GM04503 (cell line): ENCODE measurements at regions not wholly inside any gene's neighbourhood (a gene's known extent, or its start where the extent isn't known, plus 50 kb on each side); places are given as distances from the start of the nearest gene placed in this dataset.
"Not testable (repeated sequence)": the region's sequence is repeated elsewhere in the genome, so short reads cannot be mapped to it uniquely, and the experiment has no call there.

Experiments used
- DNase-seq: peaks from one replicate; pipeline ENCODE4 v3.0.0-alpha.2; 2012; ENCODE audit warnings: low read depth

DNA sequence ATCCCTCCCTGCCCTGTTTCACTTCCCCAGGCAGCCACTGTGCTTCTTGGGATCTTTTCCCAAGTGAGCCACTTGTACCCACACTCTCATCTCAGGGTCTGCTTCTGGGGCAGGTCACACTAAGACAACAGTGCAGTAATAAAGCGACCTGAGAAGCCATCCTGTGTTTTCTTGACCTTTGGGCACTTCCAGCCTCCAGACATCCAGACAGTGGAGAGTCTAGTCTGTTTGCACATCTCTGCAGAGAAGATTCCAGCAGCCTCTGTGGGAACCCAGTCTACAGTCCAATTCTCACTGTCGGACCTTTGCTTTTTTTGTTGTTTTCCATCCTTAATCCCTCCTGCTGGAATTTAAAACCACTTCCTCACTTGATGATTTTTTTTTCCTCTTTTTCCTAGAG, 50.3 kb upstream of the ATP6AP2 start:
- DNase-seq, result no peak

DNA sequence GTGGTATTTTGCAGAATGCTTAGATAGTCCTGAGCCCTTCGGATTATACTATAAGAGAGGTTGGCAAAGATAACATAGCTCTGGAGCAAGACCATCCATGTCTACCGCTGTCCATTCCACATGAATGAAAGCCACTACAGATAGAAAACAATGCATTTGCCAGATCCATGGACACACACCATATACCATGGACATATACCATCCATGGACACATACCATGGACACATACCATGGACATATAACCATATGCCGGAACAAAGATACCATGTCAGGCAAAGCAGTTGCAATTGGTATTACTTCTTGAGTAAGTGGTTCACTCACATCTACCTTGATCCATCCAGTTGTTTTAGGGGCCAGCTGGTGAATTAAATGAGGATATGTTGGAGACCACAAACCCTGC, 53.2 kb upstream of the ATP6AP2 start:
- no peak for DNase-seq

DNA sequence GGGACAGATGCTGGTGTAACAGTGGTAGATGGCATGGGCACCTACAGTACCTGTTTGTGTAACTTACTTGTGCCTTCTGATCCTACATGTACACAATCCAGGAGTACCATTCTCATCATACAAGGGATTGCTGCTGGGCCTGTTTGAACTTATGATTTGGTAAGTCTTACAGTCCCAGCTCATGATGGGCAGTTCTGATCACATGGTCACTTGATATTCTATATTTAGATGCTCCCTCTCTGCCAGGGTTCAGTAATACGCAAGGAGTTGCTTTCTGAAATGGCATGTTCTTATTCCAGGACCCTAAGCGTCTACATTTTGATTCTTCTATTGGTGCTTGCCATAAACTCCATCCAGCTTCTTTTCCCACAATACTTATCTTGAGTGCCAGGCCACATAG, 54.4 kb upstream of the ATP6AP2 start:
- DNase-seq, result no peak

DNA sequence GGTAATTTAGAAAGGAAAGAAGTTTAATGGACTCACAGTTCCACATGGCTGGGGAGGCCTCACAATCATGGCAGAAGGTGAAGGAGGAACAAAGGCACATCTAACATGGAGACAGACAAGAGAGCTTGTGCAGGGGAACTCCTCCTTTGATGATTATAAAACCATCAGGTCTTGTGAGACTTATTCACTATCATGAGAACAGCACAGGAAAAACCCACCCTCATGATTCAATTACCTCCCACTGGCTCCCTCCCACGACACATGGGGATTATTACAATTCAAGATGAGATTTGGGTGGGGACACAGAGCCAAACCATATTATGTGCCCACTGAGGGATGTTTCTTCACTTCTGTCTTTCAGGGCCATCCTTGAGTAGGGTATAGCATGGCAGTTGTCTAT, 54.9 kb upstream of the ATP6AP2 start:
- not testable (repeated sequence) for DNase-seq

DNA sequence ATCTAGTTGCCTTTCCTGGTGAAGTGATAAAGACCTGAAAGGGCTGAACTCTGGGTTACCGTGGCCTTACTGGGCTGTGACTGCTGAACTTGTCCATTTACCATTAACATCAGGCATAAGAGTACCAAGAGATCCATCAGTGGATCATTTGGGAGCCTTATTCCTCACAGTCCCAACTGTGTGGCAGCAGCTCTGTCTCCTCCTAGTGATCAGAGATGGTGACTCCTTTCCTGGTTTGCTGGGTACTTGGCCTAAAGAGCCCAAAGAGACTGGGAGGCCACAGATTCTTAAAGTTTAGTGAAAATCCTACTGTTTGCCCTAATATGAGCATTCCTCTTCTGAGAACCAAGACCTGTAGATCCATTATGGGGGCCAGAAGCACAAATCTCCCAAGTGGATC, 56.3 kb upstream of the ATP6AP2 start:
- DNase-seq, result no peak

DNA sequence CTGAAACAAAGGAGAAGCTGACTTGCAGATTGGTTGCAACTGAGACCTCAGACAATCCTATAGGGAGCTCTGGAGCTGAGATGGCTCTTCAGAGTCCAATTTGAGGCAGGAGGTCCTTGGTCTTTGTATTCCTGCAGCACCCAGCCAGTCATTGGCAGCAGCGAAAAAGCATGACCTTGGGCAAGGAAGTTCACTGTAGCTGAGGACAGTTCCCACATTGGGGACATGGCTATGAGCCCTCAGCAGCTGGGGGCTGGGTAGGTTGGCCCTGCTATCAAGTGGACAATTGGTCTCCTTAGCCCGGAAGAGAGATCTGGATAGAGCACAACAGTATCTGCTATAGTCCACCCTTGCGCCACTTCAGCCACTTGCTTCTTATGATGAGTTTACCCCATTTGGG, 56.9 kb upstream of the ATP6AP2 start:
- no peak for DNase-seq

DNA sequence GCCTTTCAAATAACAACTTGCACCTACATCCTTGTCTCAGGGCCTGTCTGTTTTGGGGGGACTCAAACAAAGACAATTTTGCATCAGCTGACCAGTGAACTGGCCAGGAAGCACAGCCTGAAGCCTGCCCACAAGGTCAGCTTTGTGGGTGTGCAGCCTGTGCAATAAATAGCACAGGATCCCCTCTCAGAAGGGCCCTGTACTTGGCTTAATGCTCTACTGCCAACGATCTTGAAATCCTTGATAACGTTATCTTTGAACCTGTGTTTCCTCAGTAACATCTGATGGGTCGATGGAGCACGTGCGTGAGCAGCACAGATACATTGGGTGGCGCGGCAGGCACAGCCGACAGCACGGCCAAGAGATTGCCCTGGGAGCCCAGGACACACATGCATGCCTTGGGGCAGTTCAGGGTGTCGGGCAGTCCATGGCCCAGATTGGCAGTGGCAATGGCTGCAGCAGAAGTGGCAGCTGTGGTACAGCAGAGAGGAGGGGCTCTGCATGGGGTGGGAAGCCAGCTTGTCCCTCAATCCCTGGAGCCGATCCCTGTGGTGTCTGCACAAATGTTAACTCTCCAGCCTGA, 58.8 kb upstream of the ATP6AP2 start:
- no peak for DNase-seq

DNA sequence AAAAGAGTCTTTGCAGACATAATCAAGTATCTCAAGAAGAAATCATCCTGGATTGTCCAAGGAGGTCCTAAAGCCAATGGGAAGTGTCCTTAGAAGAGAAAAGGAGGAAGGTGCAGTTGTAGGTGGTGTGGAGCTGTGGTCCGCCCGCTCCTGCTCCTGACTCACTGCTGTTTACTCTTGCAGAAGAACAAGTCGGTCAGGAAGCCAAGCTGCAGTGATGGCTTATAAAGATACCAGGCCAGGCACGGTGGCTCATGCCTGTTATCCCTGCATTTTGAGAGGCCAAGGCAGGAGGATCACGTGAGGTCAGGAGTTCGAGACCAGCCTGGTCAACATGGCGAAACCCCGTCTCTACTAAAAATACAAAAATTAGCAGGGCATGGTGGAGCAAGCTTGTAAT, 66.4 kb upstream of the ATP6AP2 start:
- no peak for DNase-seq

DNA sequence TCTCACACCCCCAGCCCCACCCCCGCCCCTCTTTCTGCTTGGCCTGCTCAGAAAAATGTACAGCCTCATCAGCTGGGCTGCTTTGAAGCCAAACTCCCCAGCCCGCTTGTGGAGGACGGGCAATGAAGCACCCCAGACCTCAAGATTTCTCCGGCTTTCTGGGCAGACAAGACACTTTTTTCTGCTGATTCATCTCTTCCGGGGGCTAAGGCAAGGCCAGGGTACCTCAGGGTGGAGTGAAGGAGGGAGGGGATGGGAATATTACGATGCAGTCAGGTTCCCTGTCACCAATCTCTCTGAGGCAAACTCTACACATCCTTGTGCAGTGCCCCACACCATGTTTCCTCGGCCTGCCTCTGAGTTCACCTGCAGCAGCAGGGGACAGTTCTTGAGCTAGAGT, 66.9 kb upstream of the ATP6AP2 start:
- no peak for DNase-seq

DNA sequence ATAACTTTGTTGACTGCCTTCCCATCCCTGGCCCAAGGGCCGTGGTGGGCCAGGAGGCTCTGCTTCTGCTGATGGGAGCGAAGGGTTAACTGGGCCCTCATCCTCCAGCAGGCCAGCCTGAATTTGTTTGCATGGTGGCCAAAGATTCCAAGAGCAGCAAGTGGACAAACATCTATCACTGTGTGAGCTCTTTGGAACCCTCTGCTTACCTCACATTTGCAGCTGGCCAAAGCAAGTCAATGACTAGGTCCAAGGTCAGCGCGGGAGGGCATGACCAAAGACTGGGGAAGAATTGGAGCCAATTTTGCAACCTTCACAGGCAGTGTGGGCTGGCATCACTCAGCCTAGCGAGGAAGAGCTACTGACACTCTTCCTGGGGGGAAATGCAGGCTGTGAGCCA, 67.8 kb upstream of the ATP6AP2 start:
- DNase-seq, result no peak

DNA sequence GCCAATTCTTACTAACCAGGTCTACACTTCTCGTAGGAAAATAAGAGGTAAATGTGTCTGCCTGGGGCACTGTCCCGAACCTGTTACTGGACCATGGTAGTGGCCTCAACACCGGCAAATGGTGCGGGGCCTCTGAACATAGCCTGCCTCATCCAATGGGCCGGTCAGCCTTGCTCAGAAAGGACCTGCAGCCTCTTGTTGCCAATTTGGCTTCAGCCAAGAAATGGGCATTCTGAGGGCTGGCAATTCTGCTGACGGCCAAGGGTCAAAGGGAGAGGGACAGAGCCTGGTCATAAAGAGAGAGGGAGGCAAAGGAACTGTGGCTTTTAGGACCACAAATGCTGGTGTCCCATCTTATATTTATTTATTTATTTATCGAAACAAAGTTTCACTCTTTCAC, 69.5 kb upstream of the ATP6AP2 start:
- DNase-seq, result no peak

DNA sequence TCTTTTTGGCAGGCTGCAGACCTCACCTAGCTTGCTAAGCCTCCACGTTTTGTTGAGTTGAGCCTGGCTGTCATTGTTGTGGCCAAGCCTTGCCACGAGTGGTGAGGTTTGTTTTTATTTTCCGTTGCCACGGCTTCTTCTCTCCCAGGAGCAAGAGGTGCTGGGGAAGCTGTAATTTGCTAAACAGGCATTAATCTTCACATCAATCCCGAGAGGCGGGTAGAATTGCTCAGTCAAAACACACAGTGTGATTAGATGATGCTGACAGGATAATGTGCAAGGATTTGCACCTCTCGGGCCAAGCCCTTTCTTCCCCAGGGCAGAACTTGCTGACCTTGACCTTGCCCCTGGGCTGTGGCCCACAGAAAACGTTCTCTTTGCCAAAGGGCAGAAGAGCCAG, 72.2 kb upstream of the ATP6AP2 start:
- DNase-seq, result no peak

DNA sequence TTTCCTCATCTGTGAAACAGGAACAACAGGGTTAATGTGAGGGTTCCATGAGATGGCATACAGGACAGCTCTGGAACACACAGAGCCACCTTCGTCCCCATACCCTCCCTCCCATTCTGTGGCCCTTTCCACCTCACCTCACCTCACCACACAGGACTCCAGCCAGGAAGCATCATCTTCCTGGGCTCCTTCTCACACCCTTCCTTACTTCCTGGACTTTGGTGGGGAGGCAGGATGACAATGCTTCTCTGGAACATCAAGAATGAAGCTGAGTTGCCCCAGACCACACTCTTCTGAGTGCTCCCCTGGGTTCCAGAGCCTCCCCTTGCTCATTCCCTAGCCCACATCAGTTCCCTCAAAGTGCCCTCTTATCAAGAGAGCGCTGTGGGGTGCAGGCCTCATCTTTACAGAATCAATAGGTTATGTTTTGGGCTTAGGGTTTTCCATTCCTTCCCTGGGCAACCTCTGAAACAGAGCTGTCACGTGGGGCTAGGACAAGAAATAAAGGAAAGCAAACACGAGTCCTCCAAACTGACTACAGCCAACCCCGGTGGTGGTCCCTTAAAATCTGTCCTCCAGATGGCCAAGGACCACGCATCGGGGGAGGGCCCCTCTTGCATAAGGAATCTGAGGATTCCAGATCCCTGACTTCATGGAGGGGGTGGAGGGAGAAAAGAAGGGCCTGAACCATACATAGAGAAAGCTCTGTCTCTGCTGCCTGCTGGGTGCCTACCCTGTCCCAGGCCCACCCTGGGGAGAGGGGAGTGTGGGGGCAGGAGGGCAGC, 74.4 kb upstream of the ATP6AP2 start:
- DNase-seq, result no peak

DNA sequence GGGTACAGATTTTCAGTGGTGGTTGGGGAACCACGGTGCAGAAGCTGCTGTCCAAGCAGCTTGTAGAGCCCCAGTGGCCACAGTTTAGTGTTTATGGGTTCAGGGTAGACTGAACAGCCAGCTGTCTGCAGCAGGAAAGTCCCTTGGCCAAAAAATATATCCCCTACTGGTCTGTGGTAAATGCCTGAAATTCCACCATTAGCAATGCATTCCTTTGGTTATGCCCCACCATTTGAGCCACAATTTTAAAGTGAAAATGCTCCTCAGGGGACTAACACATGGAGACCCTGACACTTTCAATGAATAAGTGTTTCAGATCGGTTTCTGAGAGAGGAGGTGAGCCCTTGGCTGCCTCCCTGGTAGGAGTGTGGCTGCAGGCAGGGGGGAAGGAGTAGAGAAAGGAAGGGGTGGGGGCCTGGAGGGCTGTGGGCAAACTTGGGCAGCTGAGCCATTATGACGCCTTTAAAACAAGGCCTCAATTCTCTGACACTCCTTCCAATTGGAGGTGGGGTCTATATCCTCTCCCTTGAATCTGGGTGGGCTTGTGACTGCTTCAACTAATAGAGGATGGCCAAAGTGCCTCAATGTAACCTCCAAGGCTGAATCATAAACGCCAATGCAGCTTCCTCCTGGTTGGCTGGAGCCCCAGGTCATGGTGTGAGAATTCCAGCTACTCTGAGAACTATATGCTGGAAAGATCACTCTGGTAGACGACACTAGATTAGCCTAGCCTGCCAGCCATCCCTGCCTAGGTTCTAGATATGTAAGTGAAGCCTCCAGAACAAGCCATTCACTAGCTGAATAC, 75.8 kb upstream of the ATP6AP2 start:
- DNase-seq, result peak; percentile 67

DNA sequence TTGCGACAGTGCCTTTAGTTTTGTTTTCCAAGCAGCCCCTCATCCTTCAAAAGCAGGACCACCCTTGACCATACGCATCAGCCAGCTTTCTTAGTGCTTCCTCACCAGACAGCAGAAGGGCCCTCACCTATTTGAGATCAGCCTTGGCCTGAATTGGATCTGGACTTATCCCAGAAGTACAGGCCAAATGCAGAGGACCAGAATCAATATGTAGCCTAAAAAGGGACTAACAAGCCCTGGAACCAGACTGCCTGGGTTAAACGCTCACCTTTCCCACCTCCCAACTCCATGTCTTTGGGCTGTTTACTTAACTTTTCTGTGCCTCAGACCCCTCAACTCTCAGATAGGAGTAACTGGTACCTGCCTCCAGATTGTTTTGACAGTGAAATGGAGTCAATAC, 77.7 kb upstream of the ATP6AP2 start:
- DNase-seq, result no peak

DNA sequence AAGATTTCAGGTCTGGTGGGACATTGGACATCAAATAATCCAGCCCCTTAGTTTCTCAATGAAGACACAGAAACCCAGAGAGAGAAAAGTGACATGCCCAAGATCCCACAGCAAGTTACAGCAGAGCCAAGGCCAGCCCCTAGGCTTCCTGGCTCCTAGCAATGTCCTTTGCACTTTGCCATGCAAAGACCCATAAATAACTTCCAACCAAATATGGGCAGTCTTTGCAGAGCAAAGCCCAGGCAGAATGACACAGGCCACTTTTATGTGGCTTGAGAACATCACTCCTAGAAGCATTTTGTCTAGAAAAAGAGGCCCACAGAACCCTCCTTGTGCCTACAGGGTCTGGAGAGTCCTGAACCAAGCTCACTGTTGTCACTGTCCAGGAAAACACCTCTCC, 78.1 kb upstream of the ATP6AP2 start:
- DNase-seq, result no peak

DNA sequence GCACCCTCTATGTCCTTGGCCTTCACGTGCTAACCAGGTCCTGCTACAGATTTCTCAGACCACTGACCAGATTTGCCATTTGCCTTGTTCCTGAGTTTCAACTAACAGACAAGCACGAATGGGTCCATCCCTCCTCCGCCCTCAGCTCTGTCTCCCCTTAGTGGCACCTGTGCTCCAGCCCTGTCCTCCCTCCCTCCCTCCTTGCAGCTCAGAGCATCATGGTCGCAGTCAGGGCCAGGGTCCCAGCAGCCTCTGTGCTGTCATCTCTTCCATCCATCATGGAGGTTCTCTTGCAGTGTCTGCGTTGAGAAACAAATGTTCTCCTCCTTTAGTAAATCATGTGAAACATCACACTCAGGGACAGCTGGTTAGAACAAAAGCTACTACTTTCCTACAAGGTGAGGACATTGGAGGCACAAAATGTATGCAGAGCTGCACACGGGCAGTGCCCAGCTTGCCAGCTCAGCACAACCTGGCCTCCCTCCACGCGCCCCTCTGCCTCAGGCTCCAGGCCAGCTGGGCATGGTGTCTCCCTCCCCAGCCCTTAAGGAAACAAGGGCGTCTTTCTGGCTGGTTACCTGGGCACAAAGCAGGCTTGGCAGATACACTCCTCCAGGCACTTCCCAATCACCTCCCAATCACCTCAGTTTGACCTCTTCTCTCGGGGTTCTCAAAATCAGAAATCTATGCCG, 79.5 kb upstream of the ATP6AP2 start:
- no peak for DNase-seq

DNA sequence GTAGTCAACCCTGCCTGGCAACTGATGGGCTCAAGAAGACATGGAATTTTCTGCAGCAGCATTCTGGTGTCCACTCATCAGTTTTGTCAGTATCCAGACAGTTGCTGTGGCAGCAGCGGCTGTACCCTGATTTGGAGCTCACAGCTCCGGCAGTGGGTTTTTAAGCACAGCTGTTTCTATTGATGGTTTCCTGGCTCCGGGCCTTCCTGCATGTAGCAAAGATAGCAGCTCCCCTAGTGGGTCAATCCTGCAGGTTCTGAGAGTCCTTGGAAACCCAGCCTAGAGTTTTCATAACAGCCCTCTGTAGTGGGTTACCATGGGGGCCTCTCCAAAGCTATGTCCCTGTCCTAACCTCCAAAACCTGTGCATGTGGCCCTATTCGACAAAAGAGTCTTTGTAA, 84.0 kb upstream of the ATP6AP2 start:
- no peak for DNase-seq

DNA sequence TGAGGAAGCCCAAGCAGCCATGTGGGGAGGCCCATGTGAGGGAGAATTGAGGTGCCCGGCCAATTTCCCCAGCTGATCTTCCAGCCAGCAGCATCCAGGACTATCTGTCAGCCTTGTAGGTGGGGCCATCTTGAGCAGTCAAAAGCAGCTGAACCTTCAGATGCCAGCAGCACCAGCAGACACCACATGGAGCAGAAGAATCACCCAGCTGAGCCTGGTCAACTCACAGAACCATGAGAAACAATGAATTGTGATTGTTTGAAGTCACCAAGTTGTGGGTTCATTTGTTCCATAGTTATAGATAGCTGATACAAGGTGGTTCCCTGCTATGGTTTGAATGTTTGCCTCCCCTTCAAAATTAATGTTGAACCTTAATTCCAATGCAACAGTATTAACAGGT, 85.1 kb upstream of the ATP6AP2 start:
- no peak for DNase-seq

DNA sequence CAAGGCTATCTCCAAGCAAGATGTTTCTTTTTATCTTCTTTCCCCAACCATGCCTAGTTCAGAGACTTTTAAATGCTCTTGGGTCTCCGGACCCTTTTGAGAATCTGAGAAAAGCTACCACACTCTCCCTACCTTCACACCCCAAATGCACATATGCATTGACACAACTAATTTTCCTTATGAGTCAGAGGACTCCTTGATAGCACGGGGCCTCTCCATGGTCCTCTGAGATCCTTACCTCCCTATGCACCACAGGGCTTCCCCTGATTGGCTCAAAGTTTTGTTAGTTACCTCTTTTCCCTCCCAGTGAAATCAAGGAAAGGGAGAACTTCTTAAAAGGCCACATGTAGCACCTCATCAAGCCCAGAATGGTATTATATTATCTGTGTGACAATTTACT, 86.8 kb upstream of the ATP6AP2 start:
- DNase-seq, result no peak

DNA sequence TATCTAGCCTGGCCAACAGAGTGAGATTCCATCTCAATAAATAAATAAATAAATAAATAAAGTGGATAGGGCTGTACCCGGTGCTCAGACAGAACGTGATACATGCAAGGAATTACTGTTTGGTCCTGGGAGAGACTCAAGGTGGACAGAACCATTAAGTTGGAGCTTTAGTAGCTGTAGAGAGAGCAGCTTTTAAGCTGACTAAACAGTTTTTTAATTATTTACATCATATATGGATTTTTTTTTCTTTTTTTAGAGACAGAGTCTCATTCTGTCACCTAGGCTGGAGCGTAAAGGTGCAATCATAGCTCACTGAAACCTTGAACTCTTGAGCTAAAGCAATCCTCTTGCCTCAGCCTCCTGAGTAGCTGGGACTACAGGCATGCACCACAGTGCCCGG, 92.5 kb upstream of the ATP6AP2 start:
- DNase-seq, result no peak

DNA sequence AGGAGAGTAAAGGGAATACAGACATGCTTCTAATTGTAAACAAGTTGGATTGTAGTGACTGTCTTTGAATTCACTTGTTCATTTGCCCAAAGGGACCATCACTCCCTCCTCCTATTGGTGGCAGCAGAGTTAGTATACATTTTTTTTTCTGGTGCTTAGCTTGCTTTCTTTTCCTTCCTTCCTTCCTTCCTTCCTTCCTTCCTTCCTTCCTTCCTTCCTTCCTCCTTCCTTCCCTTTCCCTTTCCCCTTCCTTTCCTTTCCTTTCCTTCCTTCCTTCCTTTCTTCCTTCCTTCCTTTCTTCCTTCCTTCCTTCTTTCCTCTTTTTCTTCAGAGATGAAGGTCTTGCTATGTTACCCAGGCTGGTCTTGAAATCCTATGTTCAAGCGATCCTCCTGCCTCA, 94.8 kb upstream of the ATP6AP2 start:
- no peak for DNase-seq
